ENCODE measurements at regions not wholly inside any gene's neighbourhood (a gene's known extent, or its start where the extent isn't known, plus 50 kb on each side); places are given as distances from the start of the nearest gene placed in this dataset.

DNA sequence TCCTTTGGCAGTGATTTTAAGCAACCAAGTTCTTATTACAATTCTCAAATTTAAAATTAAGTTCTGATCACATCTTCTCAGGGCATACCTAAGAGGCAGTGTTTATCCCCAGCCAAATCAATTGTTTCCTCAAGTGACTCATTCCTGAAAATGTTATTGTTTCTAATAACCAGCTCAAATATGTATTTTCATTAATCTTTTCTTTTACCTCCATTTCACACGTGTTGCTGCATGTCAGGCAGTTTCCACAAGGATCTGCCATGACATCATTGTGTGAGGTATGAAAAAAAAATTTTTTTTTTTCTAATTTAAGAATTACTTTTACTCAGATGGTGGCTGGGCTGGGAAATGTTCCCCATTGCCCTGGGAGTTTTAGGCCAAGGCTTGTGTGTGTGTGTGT is 113.0 kb upstream of the NTRK2 start:
- Histone ChIP-seq H3K27me3 (no peaks in the 10 kb centered on the region), H3K4me3 (no peak overlapping the region), H3K9me3 (no peaks in the 10 kb centered on the region), H3K36me3 (no peaks in the 10 kb centered on the region), H3K27ac (no peak overlapping the region), H3K4me1 (no peaks in the 10 kb centered on the region)
- intact Hi-C loops (cut with DNase I; ENCODE audit: low total_unique reads), result no loop called here
- DNase-seq, result no peak
- TF ChIP-seq POLR2A (IDR thresholded peaks at IDR 0.05), result no peak
- TF ChIP-seq CTCF (IDR thresholded peaks at IDR 0.05), result no peak

- H3K27me3 ChIP-seq, result no peaks in the 10 kb centered on the region
- H3K4me1 ChIP-seq, result no peaks in the 10 kb centered on the region
- H3K27ac ChIP-seq, result no peak overlapping the region
- no peak overlapping the region for H3K4me3 ChIP-seq
- no peaks in the 10 kb centered on the region for H3K36me3 ChIP-seq
- DNase-seq, result no peak
- no peak for TF ChIP-seq CTCF (IDR thresholded peaks at IDR 0.05)
- no peak for TF ChIP-seq POLR2A (IDR thresholded peaks at IDR 0.05)
- H3K9me3 ChIP-seq, result no peaks in the 10 kb centered on the region
- intact Hi-C loops (cut with DNase I; ENCODE audit: low total_unique reads), result no loop called here
Measured at GRCh38 chr9:84557751-84558150, 111.8 kb upstream of the NTRK2 start.

- intact Hi-C loops (cut with DNase I; ENCODE audit: low total_unique reads), result no loop called here
- Histone ChIP-seq H3K4me3 (no peak overlapping the region), H3K9me3 (no peaks in the 10 kb centered on the region), H3K27me3 (no peaks in the 10 kb centered on the region), H3K4me1 (no peaks in the 10 kb centered on the region), H3K36me3 (no peaks in the 10 kb centered on the region), H3K27ac (no peak overlapping the region)
- DNase-seq, result no peak
- TF ChIP-seq POLR2A (IDR thresholded peaks at IDR 0.05) (no peak), CTCF (IDR thresholded peaks at IDR 0.05) (no peak)
Measured at GRCh38 chr9:84563691-84564090, 105.8 kb upstream of the NTRK2 start.

GRCh38 chr9:84567805-84568204 is 101.7 kb upstream of the NTRK2 start:
- H3K4me1 ChIP-seq, result no peaks in the 10 kb centered on the region
- no peak for DNase-seq
- TF ChIP-seq CTCF (IDR thresholded peaks at IDR 0.05) (no peak), POLR2A (IDR thresholded peaks at IDR 0.05) (no peak)
- H3K36me3 ChIP-seq, result no peaks in the 10 kb centered on the region
- no peak overlapping the region for H3K4me3 ChIP-seq
- no peaks in the 10 kb centered on the region for H3K27me3 ChIP-seq
- H3K27ac ChIP-seq, result no peak overlapping the region
- H3K9me3 ChIP-seq, result no peaks in the 10 kb centered on the region
- intact Hi-C loops (cut with DNase I; ENCODE audit: low total_unique reads), result no loop called here

GRCh38 chr9:84570482-84571154 is 98.9 kb upstream of the NTRK2 start:
- no peaks in the 10 kb centered on the region for H3K36me3 ChIP-seq
- no peak overlapping the region for H3K27ac ChIP-seq
- intact Hi-C loops (cut with DNase I; ENCODE audit: low total_unique reads), result no loop called here

More at GRCh38 chr9:84570482-84571154, 98.9 kb upstream of the NTRK2 start:
- H3K4me1 ChIP-seq, result no peaks in the 10 kb centered on the region
- H3K4me3 ChIP-seq, result no peak overlapping the region
- no peaks in the 10 kb centered on the region for H3K9me3 ChIP-seq
- no peak for DNase-seq
- no peaks in the 10 kb centered on the region for H3K27me3 ChIP-seq
- TF ChIP-seq POLR2A (IDR thresholded peaks at IDR 0.05) (no peak), CTCF (IDR thresholded peaks at IDR 0.05) (no peak)

All from uterus (tissue), 3 donors.